Fibroblast of lung (primary cell): ENCODE measurements at regions not wholly inside any gene's neighbourhood (a gene's known extent, or its start where the extent isn't known, plus 50 kb on each side); places are given as distances from the start of the nearest gene placed in this dataset.
"Not testable (repeated sequence)": the region's sequence is repeated elsewhere in the genome, so short reads cannot be mapped to it uniquely, and the experiment has no call there.

Source experiments
- CTCF ChIP-seq, 2 donors: IDR thresholded peaks in 1 of 2; conservative IDR thresholded peaks in 1 of 2; 1 replicate in 1 of 2; 2 replicates in 1 of 2; pipeline ENCODE4 v1.5.1; 2011 to 2012; ENCODE audit warnings: low read length in 2 of 2, control low read depth in 1 of 2, inconsistent platforms in 1 of 2, low read depth in 1 of 2, mild to moderate bottlenecking in 1 of 2
- EZH2 ChIP-seq: IDR thresholded peaks from 2 replicates; pipeline ENCODE4 v1.5.1; 2012; ENCODE audit warnings: low read length, control low read depth, mild to moderate bottlenecking; ENCODE audit errors: missing control alignments

GRCh38 chr17:64726025-64726424, 63.9 kb upstream of the SMURF2 start:
- not testable (repeated sequence) for TF ChIP-seq CTCF (conservative IDR thresholded peaks at IDR 0.05 in 1 of 2, IDR thresholded peaks at IDR 0.05 in 1 of 2; ENCODE audit: low read depth in 1 of 2, low read length in 2 of 2); EZH2
